Left lung (tissue), 4 donors: ENCODE measurements at regions not wholly inside any gene's neighbourhood (a gene's known extent, or its start where the extent isn't known, plus 50 kb on each side); places are given as distances from the start of the nearest gene placed in this dataset.

Source experiments
- ATAC-seq: fragments of 200-7000 bp; cut with Tn5 transposase; one replicate; pipeline ENCODE4 v1.9.1; 2020; ENCODE audit warnings: moderate library complexity
- DNase-seq, 4 donors: peaks; one replicate each; pipeline ENCODE4 v3.0.0-alpha.2; 2013 to 2020
- H3K27ac ChIP-seq, 2 donors: fragments of 200-600 bp; sonication (generic) in 1 of 2; one replicate each; pipeline versions ENCODE4 v1.5.0 to v1.8.0; 2020 to 2021
- H3K27me3 ChIP-seq, 2 donors: fragments of 200-600 bp; sonication (generic) in 1 of 2; one replicate each; pipeline versions ENCODE4 v1.5.0 to v1.8.0; 2020 to 2021
- H3K36me3 ChIP-seq, 2 donors: fragments of 200-600 bp; sonication (generic) in 1 of 2; one replicate each; pipeline versions ENCODE4 v1.5.0 to v1.8.0; 2020 to 2021
- H3K4me1 ChIP-seq, 2 donors: fragments of 200-600 bp; one replicate each; pipeline ENCODE4 v1.8.0; 2021
- H3K4me3 ChIP-seq, 2 donors: fragments of 200-600 bp; sonication (generic) in 1 of 2; one replicate each; pipeline versions ENCODE4 v1.5.0 to v1.8.0; 2020 to 2021; ENCODE audit warnings: mild to moderate bottlenecking in 1 of 2
- H3K9me3 ChIP-seq, 2 donors: fragments of 200-600 bp; sonication (generic) in 1 of 2; one replicate each; pipeline versions ENCODE4 v1.5.0 to v1.8.0; 2020 to 2021
- intact Hi-C, 2 donors: fragments of 100-400 bp; cut with DNase I; formaldehyde crosslinking; loops; one replicate each; pipeline versions ENCODE4 v1.11.2 to v1.14.2; 2022
- TF ChIP-seq, protein P1 (sequence below), 2 donors: fragments of 200-600 bp; sonication (generic) in 1 of 2; IDR thresholded peaks; one replicate each; pipeline versions ENCODE4 v1.5.0 to v1.8.0; 2021; ENCODE audit warnings: antibody characterized with exemption in 2 of 2
- donor health status: DM: no; HTN: yes; CAD: no.
- donor health status: DM: no; HTN: no; CAD: no.

- DNase-seq (no peak), ATAC-seq (no peak)
- H3K4me3 ChIP-seq = no peak overlapping the region
- TF ChIP-seq, protein P1, sequence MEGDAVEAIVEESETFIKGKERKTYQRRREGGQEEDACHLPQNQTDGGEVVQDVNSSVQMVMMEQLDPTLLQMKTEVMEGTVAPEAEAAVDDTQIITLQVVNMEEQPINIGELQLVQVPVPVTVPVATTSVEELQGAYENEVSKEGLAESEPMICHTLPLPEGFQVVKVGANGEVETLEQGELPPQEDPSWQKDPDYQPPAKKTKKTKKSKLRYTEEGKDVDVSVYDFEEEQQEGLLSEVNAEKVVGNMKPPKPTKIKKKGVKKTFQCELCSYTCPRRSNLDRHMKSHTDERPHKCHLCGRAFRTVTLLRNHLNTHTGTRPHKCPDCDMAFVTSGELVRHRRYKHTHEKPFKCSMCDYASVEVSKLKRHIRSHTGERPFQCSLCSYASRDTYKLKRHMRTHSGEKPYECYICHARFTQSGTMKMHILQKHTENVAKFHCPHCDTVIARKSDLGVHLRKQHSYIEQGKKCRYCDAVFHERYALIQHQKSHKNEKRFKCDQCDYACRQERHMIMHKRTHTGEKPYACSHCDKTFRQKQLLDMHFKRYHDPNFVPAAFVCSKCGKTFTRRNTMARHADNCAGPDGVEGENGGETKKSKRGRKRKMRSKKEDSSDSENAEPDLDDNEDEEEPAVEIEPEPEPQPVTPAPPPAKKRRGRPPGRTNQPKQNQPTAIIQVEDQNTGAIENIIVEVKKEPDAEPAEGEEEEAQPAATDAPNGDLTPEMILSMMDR (IDR thresholded peaks at IDR 0.05) = no peak
- peaks cover 0 to 10% of the 10 kb centered on the region in 2 donors for H3K27me3 ChIP-seq
- intact Hi-C loops = no loop called here
- H3K9me3 ChIP-seq = no peaks in the 10 kb centered on the region
- no peaks in the 10 kb centered on the region for H3K4me1 ChIP-seq
- H3K36me3 ChIP-seq = no peaks in the 10 kb centered on the region
- no peak overlapping the region for H3K27ac ChIP-seq
These were observed 370.1 kb downstream of the NR2F2 start for GRCh38 chr15:96700555-96700954.

DNA sequence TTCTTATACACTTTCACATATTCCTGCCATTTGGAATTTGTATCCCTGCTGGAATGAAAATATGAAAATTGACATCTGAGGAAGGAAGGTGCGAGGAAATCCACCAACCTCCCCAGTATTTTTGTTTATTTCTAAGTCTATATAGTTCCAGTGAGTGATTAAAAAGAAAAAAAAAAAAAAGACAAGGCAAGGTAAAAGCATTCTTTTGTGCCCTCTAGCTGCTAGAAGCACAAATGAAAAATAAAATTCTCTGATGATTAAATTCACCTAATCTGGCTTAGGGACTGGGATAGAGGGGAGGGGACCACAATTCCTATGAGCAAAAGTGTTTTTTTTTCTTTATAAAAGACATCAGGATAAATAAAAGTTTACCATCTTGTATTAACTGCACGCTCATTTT is 370.9 kb downstream of the NR2F2 start:
- Histone ChIP-seq H3K36me3 (no peaks in the 10 kb centered on the region), H3K4me1 (no peaks in the 10 kb centered on the region), H3K9me3 (no peaks in the 10 kb centered on the region), H3K27ac (no peak overlapping the region), H3K4me3 (no peak overlapping the region), H3K27me3 (peaks cover 0 to 10% of the 10 kb centered on the region in 2 donors)
- TF ChIP-seq, protein P1 (IDR thresholded peaks at IDR 0.05) = no peak
- intact Hi-C loops = no loop called here
- no peak for ATAC-seq
- DNase-seq = no peak

DNA sequence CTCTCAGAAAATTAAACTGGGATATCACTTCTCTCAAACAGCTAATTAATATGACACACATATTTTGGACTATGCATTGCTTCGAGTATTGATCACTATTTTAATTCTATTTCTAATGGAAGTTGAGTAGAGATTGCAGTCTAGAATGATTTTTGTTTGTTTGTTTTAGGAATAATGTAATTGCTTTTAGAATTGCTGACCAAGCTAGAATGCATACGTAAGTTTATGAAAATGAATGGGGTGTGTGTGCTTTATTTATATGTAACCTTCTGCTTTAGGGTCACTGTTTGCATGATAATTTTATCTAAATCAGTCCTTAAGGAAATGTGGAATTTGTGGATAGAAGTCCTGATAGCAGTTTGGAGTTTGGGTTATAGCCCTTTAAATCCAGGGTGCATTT is 371.4 kb downstream of the NR2F2 start:
- TF ChIP-seq, protein P1 (IDR thresholded peaks at IDR 0.05) = no peak
- no peaks in the 10 kb centered on the region for H3K4me1 ChIP-seq
- no peak overlapping the region for H3K4me3 ChIP-seq
- intact Hi-C loops = no loop called here
- no peak for ATAC-seq
- peaks cover 0 to 10% of the 10 kb centered on the region in 2 donors for H3K27me3 ChIP-seq
- no peaks in the 10 kb centered on the region for H3K9me3 ChIP-seq
- H3K27ac ChIP-seq = no peak overlapping the region
- no peak for DNase-seq
- no peaks in the 10 kb centered on the region for H3K36me3 ChIP-seq

- ATAC-seq (no peak), DNase-seq (no peak)
- intact Hi-C loops = no loop called here
These were observed 372.1 kb downstream of the NR2F2 start for GRCh38 chr15:96702589-96702988.

GRCh38 chr15:96703091-96703490 is 372.6 kb downstream of the NR2F2 start:
- intact Hi-C loops = no loop called here
- H3K4me3 ChIP-seq = no peak overlapping the region
- no peak for DNase-seq

More at GRCh38 chr15:96702589-96702988, 372.1 kb downstream of the NR2F2 start:
- Histone ChIP-seq H3K9me3 (no peaks in the 10 kb centered on the region), H3K27ac (no peak overlapping the region), H3K4me3 (no peak overlapping the region), H3K36me3 (no peaks in the 10 kb centered on the region), H3K27me3 (peaks cover 0 to 10% of the 10 kb centered on the region in 2 donors), H3K4me1 (no peaks in the 10 kb centered on the region)
- TF ChIP-seq, protein P1 (IDR thresholded peaks at IDR 0.05) = no peak

More at GRCh38 chr15:96703091-96703490, 372.6 kb downstream of the NR2F2 start:
- ATAC-seq = no peak
- H3K4me1 ChIP-seq = no peaks in the 10 kb centered on the region
- TF ChIP-seq, protein P1 (IDR thresholded peaks at IDR 0.05) = no peak
- no peaks in the 10 kb centered on the region for H3K36me3 ChIP-seq
- peaks cover 0 to 10% of the 10 kb centered on the region in 2 donors for H3K27me3 ChIP-seq
- no peaks in the 10 kb centered on the region for H3K9me3 ChIP-seq
- no peak overlapping the region for H3K27ac ChIP-seq
